T-helper 2 cell treated with Interferon-gamma antibody and Interleukin-4, amounts not matched to agents 100 ng/mL and 5 ng/mL, for 36 hours (primary cell): ENCODE measurements at regions not wholly inside any gene's neighbourhood (a gene's known extent, or its start where the extent isn't known, plus 50 kb on each side); places are given as distances from the start of the nearest gene placed in this dataset.

ENCODE experiments used
- intact Hi-C: fragments of 100-400 bp; cut with micrococcal nuclease; formaldehyde crosslinking; loops from one replicate; pipeline ENCODE4 v1.15.1; 2023

DNA sequence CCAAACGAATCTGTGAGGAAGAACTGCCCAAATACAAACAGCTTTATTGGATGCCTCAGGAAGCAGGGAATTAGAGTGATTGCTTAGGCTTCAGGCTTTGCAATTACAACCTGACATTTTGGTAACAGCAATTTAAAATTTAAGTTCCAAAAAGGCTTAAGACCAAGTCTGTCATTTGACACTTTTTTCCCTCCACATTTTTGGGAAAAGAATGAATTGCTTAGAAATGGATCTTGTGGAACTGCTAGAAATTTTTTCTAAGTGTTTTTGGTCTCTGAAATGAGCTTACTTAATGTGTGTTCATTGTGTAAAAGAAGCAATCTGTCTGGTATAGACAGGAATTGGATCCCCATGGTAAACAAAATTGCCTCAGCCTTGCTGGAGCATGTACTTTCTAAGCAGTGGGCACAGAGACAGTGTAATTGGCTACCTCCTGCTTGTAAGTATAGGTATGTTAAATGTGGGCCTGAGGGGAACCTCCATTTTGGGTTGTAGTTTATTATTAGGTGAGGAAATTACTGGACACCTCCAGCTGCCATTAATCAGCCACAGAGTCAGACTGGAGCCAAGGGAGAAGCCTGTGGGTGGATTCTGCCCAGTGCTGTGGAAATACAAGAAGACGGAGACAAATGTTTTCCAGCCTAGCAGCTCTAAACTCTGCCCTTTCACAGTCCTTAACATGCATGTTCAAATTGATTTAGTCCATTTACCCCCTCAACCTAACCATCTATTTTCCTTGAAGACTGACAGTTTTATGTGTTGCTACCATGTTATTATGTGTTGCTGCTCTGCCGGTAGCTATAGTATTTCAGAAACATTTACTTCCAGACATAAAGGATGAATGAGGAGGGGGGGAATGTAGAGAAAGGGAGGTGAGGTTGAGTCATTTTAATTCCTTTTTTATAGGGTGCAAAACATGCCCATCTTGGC is 473.0 kb downstream of the SPRY1 start:
- intact Hi-C loops, result no loop called here

DNA sequence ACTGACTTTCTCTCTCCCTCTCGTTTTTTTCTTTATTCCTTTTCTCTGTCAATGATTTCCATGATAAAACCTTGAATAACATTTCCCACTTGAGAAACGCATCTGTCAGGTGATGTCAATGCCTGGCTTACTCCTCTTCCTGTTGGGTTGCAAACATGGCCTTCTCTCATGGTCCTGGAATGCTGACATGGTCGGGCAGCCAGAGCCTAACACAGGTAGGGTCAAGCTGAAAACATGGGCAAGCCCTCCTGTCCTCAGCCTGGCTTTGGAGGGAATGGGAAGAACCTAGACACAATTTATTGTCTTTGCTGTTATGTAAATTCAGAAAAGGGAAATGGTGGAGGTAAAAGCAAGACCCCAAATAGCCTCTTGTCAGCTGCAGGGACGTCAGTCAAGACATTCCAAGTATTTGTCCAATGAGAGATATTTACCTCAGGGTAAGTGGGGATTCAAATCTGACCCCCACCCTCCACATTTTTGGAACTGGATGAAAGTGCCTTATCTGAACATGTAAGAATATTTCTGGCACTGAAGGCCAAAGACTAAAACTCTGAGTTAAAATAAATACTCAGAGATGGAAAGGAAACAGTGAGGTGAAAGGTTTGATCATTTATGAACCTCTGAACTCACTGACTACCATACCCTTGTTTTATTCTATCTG is 473.8 kb downstream of the SPRY1 start:
- intact Hi-C loops, result no loop called here

DNA sequence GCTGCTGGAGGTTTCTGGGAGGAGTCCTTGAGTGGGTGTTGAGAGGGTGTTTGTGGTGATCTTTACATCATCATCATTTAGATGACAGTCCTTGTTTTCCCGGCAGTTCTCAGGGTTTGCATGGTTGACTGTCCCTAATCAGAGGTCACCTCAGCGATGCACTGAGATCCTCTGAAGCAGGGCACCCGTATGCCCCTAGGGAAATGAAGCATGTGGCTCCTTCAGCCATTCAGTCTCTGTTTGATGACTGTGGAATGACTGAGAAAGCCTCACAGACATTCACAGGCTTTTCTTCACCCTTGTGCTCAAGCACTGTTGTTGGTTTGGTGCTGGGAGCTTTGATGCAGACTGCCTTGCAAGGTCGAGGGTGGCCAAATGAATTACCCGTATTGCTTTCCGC is 474.7 kb downstream of the SPRY1 start:
- intact Hi-C loops, result no loop called here

DNA sequence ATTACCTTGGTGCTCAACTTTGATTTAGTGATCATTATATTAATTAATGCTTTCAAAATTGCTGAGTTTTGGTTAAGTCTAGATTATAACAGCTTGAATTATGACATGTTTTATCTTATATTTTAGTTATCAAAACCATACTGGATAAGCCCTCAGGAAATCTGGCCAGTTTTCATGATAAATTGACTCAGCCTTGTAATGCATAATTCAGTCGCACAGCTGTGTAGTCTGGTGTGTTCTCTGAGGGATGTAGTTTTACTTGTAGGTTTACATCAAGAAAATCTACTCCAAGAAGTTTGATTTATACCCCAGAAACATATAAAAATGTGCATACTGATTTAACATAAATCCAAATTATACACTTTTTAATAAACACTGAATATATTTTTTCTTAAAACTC is 477.5 kb downstream of the SPRY1 start:
- intact Hi-C loops, result no loop called here

DNA sequence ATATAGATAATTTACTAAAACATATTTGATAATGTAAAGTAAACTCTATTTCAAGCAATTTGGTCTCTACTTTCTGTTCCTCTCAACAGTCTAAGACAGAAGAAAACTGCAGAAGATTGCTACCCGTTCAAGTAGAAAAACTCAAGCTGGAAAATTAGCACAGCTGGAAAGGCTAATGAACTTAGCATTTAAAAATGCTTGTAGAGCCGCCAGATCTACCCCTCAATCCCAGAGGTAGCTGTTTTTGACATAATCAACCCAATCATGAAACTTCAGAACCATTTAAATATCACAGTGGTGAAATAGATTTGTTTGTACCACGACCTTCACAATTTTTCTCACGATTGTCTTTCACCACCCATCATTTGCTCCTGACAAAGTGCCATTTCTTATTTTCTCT is 479.5 kb downstream of the SPRY1 start:
- intact Hi-C loops, result no loop called here

DNA sequence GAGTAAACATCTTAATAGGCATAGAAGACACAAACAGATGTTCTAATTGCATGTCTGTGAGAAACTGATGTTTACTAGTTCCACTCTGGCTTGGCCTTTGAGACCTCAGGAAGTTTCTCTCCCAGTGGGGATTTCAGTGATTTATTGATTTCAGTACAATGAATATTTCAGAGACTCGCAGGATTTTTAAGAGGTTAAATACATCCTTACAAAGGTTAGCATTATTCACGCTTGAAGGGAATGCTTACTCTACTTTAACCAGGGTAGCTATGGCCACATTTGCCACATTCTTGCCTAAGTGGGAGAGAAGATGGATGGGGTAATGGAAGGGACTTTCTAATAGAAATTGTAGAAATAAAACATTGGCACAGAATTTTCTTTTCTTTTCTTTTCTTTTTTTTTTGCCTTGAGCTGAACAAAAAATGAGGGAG is 480.1 kb downstream of the SPRY1 start:
- intact Hi-C loops, result no loop called here

DNA sequence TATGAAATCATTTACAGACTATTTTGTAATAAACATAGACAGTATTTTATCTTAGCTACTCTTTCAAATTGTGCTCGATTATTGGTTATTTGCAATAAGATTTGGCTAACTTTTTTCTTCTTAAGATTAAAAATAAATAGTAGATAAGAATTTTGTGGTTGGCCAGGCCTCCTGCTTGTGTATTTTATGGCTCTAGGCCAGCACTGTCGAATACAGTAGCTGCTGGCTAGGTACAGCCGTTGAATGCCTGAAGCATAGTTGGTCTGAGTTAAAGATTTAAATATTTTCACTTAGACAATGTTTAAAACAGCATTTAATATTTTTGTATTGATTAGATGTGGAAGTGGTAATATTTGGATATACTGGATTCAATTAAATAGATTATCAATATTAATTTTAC is 481.0 kb downstream of the SPRY1 start:
- intact Hi-C loops, result no loop called here

DNA sequence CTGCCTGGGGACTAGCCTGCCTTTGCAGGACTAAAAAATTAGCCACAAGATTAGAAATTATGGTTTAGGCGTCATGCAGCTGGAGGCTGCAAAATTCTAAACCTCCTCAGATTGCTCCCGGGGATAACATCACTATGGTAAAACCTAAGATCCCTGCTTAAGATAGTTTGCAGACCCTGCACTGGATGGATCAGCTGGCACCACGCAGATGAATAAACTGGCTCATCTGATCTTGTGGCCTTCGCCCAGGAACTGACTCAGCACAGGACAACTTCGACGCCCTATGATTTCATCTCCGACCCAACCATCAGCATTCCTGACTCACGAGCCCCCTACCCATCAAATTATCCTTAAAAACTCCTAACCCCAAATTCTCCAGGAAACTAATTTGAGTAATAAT is 482.4 kb downstream of the SPRY1 start:
- intact Hi-C loops, result no loop called here

DNA sequence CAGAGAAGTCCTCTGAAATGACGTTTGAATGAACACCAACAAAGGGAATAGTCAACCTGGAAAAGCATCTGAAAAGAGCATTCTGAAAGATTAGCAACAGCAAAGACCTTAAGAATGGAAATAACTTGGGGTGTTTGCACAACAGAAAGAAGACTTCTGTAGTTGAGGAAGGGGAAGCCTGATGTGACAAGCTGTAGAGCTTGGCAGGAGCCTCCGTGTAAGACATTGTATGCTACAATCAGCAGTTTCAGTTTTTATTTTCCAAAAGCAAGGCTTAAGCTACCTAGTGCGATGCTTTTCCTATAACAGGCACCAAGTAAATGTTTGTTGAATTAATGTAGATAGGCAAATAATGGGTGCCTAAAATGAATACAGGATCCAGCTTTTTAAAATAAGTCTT is 484.0 kb downstream of the SPRY1 start:
- intact Hi-C loops, result no loop called here

DNA sequence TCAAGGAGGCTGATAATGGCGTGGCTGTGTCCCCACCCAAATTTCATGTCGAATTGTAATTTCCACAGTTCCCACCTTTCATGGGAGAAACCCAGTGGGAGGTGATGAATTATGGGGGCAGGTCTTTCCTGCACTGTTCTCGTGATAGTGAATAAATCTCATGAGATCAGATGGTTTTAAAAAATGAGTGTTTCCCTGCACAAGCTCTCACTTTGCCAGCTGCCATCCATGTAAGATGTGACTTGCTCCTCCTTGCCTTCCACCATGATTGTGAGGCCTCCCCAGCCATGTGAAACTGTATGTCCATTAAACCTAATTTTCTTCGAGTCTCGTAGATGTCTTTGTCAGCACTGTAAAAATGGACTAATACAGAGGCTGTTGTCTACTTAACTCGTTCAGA is 488.3 kb downstream of the SPRY1 start:
- intact Hi-C loops, result no loop called here

DNA sequence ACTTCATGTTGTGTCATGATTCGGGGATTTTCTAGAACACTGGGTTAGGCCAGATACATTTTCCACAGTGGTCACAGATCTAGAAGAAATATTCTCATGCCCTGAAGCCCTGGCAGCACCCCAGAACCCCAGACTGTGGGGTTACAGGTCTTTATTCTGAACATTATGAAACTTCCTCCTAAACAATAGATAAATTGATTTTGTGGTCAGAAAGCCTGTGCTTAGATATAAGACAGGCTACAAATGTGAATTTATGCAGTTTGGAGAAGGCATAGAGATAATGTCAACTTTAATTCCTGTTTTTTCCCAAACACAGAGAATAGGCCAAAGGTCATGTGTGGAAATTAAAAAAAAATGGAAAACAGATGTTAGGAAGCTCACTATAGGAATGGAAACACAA is 492.9 kb downstream of the SPRY1 start:
- intact Hi-C loops, result no loop called here

DNA sequence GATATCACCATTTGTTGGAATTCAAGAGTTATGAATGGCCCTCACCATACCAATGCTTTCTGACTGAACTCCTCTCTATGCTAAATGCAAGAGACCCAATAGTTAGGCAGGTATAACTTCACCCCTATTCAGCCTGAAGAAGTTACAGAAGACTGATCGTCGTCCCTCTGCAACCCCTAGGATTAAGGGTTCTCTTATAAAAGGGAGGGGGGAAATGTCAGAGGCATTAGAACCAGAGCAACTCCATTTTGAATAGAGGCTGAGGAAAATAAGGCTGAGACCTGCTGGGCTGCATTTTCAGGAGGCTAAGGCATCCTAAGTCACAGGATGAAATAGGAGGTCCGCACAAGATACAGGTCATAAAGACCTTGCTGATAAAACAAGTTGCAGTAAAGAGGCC is 494.3 kb downstream of the SPRY1 start:
- intact Hi-C loops, result no loop called here

DNA sequence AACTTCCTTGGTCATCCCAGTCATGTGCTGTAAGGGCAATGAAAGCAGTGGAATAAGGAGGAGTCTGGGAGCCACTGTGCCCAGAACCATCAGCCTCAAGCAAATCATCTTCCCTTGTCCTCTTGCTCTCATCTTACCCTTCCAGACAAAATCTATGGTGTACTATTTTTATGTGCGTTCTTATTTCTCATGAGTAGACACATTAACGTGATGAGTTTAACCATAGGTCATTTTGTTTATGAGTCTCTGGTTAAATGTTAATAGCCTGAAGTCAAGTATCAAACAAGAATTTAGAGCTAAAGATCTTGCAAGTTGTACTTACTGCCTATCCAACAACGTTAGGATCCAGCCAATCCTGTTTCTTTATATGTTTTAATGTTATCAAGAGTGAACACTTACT is 495.3 kb downstream of the SPRY1 start:
- intact Hi-C loops, result no loop called here

DNA sequence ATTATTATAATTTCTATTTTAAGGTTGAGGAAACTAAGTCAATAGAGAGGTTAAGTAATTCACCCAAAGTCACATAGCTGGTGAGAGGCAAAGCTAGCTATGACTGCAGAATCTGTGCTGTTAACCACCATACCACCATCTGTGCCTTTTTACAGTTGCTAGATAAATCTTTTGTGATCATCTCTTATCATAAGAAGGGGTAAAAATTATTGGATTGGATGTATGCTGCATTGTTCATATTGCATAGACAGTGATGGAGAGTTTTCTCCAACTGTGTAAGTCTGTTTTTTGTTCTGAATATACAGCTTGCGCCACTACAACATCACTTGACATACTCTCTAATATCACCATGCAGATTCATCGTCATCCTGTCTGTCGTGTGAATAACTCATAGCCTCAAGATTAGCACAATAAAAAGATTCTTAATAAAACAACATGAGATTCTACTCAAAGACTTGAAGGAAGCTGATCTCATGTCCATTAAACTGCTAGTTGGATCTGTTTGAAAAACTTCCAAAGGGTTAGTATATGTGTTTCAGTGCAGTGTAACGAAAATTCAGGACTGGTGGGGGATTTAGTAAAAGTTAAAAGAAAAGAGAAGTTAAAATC is 495.9 kb downstream of the SPRY1 start:
- intact Hi-C loops, result no loop called here

DNA sequence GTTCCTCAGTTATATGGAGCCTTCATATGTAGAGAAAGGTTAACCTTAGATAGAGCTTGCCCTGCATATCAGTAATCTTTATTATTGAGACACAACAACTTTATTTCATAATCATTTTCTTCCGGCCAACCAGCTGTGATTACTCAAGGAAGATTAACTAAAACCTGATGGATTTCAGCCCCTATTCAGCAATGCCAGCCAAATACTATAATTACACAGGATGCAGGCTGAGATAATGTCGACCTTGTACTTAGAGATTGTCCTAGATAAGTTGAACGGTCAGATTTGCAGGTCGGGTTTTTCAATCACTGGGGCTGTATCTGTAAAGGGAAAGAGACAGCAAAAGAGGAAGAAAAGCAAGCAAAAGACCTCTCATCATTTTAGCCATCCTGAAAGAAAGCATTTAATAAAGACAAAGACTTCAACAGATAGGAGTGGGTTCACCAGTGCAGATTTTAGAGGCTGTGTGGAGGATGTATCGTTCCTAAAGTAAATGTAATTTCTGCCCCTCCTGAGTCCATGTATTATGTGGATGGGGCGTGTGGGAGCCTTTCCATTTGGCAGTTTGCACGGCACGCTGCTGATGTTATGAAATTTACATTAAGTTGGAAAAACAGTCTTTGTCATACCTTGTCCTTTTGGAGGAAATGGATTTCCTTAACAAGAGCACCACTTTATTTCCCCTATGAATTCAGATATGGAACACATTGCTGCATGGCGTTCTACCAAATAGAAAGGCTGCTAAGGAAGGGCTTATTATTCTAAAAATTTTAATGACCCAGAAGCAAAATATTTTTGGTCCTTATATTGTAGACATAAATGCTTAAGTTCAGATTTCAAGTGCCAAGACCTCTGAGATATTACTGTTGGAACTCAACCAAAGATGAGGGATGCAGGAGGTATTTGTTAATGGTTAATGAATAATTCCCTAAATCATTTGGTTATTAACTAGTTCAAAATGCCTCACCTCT is 496.7 kb downstream of the SPRY1 start:
- intact Hi-C loops, result no loop called here

DNA sequence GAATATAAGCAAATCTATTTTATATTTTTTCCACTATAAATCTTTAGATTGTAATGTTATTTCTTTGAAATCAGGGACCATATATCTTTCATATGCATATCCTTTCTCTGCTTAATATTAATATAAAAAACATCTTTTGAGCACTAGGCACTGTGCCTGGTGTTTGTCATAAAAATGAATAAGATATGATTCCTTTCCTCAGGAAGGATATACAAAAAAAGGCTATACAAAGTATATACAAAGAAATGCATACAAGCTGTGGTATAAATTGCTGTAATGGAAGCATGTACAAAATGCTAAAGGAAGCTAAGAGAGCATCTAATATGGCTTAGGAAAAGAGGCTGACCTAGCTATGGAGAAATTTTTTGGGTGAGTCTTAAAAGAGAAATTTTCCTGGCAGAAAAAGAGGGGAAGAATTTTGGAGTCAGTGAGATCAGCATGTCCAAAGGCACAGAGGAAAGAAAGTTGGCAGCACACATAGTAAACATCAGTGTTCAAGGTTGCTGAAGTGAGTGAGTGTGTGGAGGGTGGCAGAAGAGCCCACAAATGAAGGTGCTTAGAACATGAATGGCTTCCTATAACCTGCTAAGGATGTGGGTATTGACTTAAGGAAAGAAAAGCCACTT is 500.0 kb downstream of the SPRY1 start:
- intact Hi-C loops, result no loop called here

DNA sequence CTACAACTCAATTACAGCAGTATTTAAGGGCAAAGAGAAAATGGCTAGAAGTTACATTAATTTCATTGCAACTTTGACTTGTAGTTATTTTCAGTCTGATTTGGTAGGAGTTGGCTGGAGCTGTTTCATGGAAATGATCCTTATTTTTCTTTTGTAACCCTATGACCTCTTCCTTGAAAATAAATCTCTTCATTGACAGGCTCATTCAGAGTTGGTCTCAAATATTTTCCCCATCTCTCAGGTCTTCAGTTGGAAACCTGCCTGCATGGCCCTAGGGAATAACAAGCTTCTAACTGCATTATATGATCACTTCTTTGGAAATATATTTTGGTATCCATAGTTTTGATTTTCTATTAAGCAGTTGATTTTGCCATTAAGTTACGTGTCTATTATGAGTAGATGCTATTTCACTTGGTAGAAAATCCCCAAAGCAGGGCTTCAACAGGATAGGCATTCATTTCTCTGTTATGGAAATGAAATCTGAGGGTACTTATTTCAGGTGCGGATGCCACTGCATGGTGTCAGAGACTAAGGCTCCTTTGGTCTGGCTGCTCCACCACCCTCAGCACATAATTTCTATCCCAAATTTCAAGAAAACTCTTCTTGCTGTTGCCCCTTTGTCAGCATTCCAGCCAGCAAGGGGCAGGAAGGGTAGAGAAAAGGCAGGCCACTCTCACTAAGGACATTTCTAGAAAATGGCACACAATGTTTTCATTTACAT is 502.5 kb downstream of the SPRY1 start:
- intact Hi-C loops, result no loop called here

DNA sequence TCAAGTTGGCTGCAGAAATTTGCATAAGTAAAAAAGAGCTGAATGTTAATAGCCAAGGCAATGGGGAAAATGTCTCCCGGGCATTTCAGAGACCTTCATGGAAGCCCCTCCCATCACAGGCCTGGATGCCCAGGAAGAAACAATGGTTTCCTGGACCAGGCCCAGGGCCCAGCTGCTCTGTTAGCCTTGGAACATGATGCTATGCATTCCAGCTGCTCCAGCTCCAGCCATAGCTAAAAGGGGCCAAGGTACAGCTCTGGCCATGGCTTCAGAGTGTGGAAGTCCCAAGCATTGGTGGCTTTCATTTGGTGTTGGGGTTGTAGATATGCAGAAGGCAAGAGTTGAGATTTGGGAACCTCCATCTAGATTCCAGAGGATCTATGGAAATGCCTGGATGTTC is 508.3 kb downstream of the SPRY1 start:
- intact Hi-C loops, result no loop called here

DNA sequence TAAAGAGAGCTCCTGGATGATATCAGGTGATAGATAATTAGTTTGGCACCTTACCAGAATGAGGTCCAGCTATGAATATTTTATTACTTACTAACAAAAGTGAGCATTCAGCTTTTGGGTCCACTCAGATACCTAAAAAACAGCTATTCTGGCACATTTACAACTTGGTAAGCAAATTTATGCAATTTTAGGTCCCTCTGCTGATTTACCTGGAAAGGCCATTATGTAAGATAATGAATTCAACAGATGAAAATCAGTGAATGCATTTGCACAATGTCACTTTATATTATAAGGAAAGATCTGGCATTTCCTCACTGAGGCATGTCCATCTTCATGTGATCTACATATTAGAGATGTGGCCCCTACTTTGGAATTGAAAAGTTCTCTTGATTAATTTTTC is 517.0 kb downstream of the SPRY1 start:
- intact Hi-C loops, result no loop called here

DNA sequence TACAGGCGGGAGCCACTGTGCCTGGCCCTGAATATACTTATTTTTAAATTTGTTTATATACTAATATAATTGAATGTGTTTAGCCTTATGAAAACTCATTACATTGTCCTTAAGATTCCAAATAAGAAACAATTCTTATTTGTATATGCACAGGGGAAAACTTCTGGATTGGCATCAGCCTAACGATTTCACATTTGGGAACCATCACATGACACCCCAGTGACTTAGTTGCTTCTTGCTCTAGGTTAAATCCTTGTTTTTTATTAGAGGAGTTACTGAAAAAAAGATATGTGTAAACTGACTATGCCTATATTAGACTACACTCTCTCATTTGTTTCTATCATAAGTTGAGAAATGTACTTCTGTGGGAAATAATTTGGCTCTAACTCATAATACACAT is 520.2 kb downstream of the SPRY1 start:
- intact Hi-C loops, result no loop called here
